Right atrium auricular region (tissue), 2 donors: ENCODE measurements at regions not wholly inside any gene's neighbourhood (a gene's known extent, or its start where the extent isn't known, plus 50 kb on each side); places are given as distances from the start of the nearest gene placed in this dataset.

Source experiments
- DNase-seq: peaks from one replicate; pipeline ENCODE4 v3.0.0-alpha.2; 2019; ENCODE audit warnings: low spot score
- H3K27ac ChIP-seq, 2 donors: fragments of 200-600 bp; sonication (generic); 1 replicate in 1 of 2; 2 replicates in 1 of 2; pipeline ENCODE4 v1.5.1; 2016 to 2019
- H3K27me3 ChIP-seq, 2 donors: fragments of 200-600 bp; sonication (generic); one replicate each; pipeline versions ENCODE4 v1.5.1 to v1.6.0; 2017 to 2019
- H3K36me3 ChIP-seq: fragments of 200-600 bp; sonication (generic); one replicate; pipeline ENCODE4 v1.5.1; 2016
- H3K4me1 ChIP-seq, 2 donors: fragments of 200-600 bp; sonication (generic); one replicate each; pipeline versions ENCODE4 v1.5.1 to v1.6.0; 2017 to 2019
- H3K4me3 ChIP-seq, 2 donors: fragments of 200-600 bp; sonication (generic); 1 replicate in 1 of 2; 2 replicates in 1 of 2; pipeline ENCODE4 v1.5.1; 2017 to 2019; ENCODE audit warnings: mild to moderate bottlenecking in 1 of 2, moderate library complexity in 1 of 2
- H3K9me3 ChIP-seq, 2 donors: fragments of 200-600 bp; sonication (generic); one replicate each; pipeline ENCODE4 v1.5.1; 2019
- TF ChIP-seq, protein P1 (sequence below), 2 donors: fragments of 200-600 bp; sonication (generic); IDR thresholded peaks; one replicate each; pipeline ENCODE4 v1.5.1; 2019; ENCODE audit warnings: antibody characterized with exemption in 2 of 2

DNA sequence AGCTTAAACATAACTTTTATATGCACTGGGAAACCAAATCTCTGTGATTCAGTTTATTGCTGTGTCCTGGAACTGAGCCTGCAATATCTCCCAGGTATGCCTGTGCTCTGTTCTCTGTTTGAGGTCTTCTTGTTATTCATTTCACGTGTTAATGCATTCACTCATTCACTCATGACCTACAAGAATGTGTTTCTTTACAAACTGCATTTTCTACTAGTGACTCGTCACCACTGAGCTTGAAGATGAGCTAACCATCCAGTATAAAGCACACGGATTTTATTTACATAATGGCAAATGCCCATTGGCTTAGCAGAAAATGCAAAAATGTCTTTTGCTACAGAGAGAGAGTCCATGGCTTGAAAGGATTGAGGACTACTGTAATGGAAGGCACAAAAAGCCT, 75.0 kb upstream of the DUSP10 start:
- Histone ChIP-seq H3K27ac (no peak overlapping the region), H3K36me3 (no peaks in the 10 kb centered on the region), H3K9me3 (peaks cover 0 to 9% of the 10 kb centered on the region in 2 donors), H3K4me1 (no peaks in the 10 kb centered on the region), H3K27me3 (no peaks in the 10 kb centered on the region), H3K4me3 (no peak overlapping the region)
- TF ChIP-seq, protein P1, sequence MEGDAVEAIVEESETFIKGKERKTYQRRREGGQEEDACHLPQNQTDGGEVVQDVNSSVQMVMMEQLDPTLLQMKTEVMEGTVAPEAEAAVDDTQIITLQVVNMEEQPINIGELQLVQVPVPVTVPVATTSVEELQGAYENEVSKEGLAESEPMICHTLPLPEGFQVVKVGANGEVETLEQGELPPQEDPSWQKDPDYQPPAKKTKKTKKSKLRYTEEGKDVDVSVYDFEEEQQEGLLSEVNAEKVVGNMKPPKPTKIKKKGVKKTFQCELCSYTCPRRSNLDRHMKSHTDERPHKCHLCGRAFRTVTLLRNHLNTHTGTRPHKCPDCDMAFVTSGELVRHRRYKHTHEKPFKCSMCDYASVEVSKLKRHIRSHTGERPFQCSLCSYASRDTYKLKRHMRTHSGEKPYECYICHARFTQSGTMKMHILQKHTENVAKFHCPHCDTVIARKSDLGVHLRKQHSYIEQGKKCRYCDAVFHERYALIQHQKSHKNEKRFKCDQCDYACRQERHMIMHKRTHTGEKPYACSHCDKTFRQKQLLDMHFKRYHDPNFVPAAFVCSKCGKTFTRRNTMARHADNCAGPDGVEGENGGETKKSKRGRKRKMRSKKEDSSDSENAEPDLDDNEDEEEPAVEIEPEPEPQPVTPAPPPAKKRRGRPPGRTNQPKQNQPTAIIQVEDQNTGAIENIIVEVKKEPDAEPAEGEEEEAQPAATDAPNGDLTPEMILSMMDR (IDR thresholded peaks at IDR 0.05), result no peak
- no peak for DNase-seq

DNA sequence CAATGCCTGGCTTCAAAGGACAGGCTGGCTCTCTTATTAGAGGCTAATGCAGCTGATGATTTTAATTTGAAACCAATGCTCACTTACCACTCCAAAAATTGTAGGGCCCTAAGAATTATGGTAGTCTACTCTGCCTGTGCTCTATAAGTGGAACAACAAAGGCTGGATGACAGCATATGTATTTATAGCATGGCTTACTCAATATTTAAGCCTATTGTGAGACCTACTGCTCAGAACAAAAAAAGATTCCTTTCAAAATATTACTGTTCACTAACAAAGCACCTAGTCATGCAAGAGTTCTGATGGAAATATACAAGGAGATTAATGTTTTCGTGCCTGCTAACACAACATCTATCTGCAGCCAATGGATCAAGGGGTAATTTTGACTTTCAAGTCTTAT, 73.8 kb upstream of the DUSP10 start:
- H3K4me1 ChIP-seq, result no peaks in the 10 kb centered on the region
- no peak for DNase-seq
- no peak overlapping the region for H3K27ac ChIP-seq
- H3K9me3 ChIP-seq, result peaks cover 0 to 9% of the 10 kb centered on the region in 2 donors
- TF ChIP-seq, protein P1 (IDR thresholded peaks at IDR 0.05), result no peak
- no peak overlapping the region for H3K4me3 ChIP-seq
- H3K27me3 ChIP-seq, result no peaks in the 10 kb centered on the region
- no peaks in the 10 kb centered on the region for H3K36me3 ChIP-seq

GRCh38 chr1:221813887-221814286, 72.0 kb upstream of the DUSP10 start:
- DNase-seq, result no peak
- Histone ChIP-seq H3K27me3 (no peaks in the 10 kb centered on the region), H3K9me3 (peaks cover 0 to 7% of the 10 kb centered on the region in 2 donors), H3K4me1 (no peaks in the 10 kb centered on the region), H3K36me3 (no peaks in the 10 kb centered on the region), H3K4me3 (no peak overlapping the region), H3K27ac (no peak overlapping the region)
- TF ChIP-seq, protein P1 (IDR thresholded peaks at IDR 0.05), result no peak

GRCh38 chr1:221812905-221813597, 71.2 kb upstream of the DUSP10 start:
- no peaks in the 10 kb centered on the region for H3K27me3 ChIP-seq
- no peak overlapping the region for H3K4me3 ChIP-seq
- no peaks in the 10 kb centered on the region for H3K36me3 ChIP-seq
- H3K9me3 ChIP-seq, result no peaks in the 10 kb centered on the region
- DNase-seq, result no peak
- no peak overlapping the region for H3K27ac ChIP-seq
- H3K4me1 ChIP-seq, result no peaks in the 10 kb centered on the region
- TF ChIP-seq, protein P1 (IDR thresholded peaks at IDR 0.05), result no peak

- no peaks in the 10 kb centered on the region for H3K36me3 ChIP-seq
- no peak overlapping the region for H3K4me3 ChIP-seq
- H3K27me3 ChIP-seq, result no peaks in the 10 kb centered on the region
- H3K27ac ChIP-seq, result no peak overlapping the region
- H3K9me3 ChIP-seq, result no peaks in the 10 kb centered on the region
- TF ChIP-seq, protein P1 (IDR thresholded peaks at IDR 0.05), result no peak
- DNase-seq, result no peak
- H3K4me1 ChIP-seq, result no peaks in the 10 kb centered on the region
Measured at GRCh38 chr1:221812088-221812752, 70.3 kb upstream of the DUSP10 start.
